Erythroblast (primary cell): ENCODE measurements at regions not wholly inside any gene's neighbourhood (a gene's known extent, or its start where the extent isn't known, plus 50 kb on each side); places are given as distances from the start of the nearest gene placed in this dataset.

Experiments
- GATA1 ChIP-seq: IDR thresholded peaks from 2 replicates; pipeline ENCODE4 v1.6.1; 2011; ENCODE audit warnings: low read depth, mild to moderate bottlenecking, control low read depth, low read length, moderate library complexity
- POLR2A ChIP-seq: IDR thresholded peaks from 2 replicates; pipeline ENCODE4 v1.6.1; 2011; ENCODE audit warnings: mild to moderate bottlenecking, low read length

GRCh38 chr17:65305116-65305515 lies 167.9 kb downstream of the RGS9 start:
- TF ChIP-seq POLR2A, result no peak
- TF ChIP-seq GATA1, result no peak
